Hematopoietic multipotent progenitor cell treated with erythropoietin and hydrocortisone succinate and interleukin-3 and kit ligand, for 4 days (in vitro differentiated cells): ENCODE measurements at regions not wholly inside any gene's neighbourhood (a gene's known extent, or its start where the extent isn't known, plus 50 kb on each side); places are given as distances from the start of the nearest gene placed in this dataset.

ENCODE experiments used
- DNase-seq: peaks from one replicate; pipeline ENCODE4 v3.0.0-alpha.2; 2015

DNA sequence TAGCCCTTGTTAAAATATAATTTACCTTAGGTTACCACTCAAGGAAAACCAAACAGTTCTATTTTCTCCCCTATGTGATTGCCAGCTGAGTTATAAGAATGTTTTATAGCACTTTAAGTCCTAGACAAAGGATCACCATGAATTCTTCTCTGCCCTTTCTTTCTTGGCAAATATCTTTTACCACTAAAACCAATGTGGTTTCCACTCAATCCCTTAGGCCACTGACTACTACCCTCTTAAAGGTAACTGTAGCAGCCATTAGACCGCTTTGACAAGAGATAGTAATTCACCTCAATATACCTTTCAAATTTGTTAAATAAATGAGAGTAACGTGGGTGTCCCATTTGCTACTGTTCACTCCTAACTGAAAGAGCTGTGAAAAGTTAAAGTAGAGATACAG lies 307.9 kb upstream of the PRMT6 start:
- DNase-seq, result no peak

DNA sequence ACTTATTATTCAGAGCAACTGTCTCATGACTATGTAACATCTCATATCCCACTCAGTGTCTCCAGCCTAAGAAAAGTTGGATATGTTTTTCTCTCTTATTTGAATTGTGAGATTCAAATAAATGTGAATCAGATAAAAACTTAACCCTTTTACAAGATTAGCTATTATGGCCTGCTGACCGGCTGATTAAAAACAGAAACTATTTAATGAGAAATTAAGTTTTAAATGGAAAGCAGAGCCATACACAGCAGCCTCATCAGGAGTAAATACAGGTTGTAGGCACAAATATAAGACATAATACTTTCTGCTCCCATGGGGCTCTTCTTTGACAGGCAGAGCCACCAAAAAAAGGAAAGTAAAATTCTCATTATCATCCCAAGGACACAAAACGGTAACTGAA lies 307.0 kb upstream of the PRMT6 start:
- DNase-seq, result no peak

DNA sequence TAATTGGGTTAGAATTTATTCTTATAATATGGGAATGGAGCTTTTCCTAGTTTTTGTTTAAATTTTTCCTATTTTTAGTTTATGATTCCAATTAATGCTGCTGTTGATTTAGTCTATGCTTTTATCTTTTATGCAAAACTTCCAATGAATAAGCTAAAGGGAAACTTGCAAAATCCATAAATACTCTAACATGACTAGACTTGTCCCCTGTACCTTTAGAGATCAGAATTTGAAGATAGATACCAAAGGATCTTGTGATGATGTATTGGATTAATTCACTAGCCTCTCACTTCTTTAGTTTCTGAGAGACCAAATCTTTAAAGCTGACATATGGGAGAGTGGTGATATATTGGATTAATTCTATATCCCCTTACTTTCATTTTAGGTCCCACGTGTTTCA lies 306.6 kb upstream of the PRMT6 start:
- DNase-seq, result no peak

DNA sequence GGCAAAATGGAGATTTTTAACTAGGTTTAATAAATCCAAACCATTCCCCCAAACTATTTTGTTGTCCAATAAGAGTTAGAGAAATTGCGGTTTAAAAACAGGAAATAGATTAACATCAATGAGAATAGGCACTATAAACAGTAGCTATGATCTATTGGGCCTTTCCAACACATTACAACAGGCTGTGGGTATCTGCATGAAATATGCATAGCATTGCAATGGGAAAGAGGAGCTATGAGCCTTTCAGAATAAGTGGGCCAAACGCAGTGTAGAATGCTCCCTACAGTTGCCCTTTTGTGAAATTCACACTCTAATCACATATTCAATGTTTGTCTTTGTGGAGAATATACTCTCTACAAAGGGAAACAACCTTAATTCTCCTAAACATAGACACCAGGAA lies 305.5 kb upstream of the PRMT6 start:
- DNase-seq, result no peak

DNA sequence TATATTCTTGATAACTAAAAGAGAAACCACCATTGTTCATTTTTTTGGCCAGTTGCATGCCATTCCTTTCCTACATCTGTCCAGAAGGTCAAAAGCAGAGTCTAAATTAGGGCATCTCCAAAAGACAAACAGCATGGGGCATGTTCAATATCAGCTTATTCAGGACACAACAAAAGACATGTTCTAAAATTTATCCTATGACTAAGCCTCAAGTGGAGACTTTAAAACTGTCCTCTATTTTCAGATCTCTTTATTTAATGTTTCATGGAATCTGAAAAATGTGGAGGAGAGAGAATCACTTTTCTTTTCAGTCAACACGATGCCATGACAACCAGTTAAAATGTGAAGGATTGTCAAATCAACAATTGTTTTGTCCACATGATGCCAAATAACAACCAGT lies 303.4 kb upstream of the PRMT6 start:
- no peak for DNase-seq

DNA sequence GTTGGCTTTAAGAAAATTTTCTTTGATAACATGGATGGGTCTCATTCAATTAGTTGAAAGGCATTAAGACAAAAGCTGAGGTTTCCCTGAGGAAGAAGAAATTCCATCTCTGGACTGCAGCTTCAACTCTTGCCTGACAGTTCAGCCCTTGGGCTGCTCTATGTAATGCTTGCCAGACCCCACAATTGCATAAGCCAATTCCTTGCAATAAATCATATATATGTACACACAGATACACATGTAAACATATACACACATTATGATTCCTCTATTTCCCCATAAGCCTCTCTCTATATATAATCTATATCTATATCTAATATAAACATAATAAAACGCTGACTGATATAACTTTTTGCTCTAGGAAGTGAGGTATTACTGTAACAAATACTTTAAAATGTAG lies 301.5 kb upstream of the PRMT6 start:
- no peak for DNase-seq

DNA sequence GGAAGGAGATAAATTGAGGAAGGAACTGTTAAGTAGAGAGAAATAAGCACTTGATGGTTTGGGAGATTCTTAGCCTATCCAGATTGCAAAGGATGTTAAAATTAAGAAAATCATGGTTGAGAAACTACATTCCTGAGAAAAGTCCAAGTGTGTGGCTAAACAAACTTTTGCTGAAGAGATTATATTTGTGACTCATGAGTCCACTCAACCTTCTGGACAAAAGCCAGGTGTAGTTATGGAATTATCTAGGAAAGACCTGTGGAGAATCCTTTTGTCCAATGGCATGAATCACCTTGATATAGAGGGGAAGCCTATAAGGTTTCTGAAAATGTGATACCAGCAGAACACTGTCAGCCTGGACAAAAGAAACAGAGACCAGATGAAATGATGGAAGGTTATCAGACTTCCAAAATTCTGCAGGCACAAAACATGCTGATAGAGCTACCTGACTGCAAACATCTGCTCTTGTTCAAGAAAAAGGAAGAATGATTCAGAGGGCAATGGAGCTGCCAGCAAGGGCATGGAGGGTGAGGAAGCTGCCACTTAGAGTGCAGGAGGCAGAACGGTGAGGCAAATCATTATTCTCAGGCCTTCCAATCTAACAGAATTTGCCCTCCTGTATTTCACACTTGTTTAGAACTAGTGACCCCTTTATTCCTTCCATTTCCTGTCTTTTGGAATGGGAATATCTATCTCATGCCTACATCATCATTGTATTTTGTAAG lies 300.6 kb upstream of the PRMT6 start:
- no peak for DNase-seq

DNA sequence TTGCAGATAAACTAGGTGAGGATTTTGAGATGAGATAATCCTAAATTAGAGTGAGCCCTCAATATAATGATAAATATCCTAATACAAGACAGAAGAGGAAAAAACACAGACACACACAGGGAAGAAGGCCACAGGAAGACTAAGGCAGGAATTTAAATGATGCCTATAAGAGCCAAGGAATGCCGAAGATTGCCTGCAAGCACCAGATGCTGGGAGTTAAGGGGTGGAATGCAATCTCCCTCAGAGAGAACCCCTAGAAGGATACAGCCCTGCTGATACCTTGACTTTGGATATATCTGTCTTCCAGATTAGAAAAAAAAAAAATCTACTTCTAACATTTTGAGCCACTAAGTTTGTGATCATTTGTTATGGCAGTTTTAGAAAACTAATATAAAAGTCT lies 299.7 kb upstream of the PRMT6 start:
- no peak for DNase-seq

DNA sequence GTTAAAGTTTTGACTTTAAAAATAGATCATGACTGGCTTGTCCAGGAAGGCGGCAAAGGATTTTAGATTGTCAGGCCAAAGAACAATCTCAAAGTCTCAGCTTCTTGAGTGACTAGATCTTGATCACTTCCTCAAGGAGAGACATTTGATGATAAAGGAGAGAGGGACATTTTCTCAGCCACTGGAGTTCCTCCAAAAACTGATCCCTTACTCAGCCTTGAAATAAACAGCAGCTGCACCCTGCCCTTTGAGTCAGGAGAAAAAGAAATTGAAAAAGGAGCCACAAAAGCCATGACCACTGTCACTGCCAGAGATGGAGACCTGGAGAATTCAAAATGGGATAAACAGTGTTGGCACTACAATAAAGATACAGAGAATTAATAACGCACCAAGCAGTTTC lies 288.4 kb upstream of the PRMT6 start:
- DNase-seq, result no peak

DNA sequence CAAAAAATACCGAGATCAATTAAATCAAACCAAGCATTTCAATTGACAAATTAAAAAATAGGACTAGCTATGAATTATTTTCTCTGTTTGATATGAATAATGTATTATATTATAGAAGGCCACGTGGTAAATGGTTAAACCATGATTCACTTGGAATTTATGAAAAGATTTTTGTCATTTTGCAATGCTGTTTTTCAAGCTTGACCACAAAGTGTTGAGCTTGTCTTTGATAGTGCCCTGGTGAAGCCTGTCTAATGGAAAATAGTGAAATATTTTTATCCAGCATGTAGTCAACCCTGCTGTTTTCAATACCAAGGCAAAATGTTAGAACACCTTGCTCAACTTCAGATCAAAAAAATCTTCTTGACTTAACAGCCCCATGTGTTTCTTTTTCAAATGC lies 288.0 kb upstream of the PRMT6 start:
- no peak for DNase-seq

DNA sequence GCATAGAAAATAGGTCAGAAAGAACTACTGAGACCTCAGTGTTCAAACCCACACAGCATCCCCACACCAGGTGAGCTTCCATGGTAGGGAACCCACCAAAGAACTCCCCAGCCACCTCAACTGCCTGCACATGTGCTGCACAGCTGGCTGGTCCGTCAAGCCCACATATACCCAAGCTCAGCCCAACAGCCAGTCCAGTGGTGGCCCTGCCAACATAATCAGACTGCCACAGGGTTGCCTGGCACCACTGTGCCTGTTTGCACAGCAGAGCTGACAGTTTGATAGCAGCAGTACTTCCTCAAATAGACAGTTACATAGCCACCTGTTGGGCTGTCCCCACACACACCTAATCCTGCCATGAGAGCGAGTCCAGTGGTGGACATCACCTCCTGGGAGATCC lies 283.3 kb upstream of the PRMT6 start:
- no peak for DNase-seq

DNA sequence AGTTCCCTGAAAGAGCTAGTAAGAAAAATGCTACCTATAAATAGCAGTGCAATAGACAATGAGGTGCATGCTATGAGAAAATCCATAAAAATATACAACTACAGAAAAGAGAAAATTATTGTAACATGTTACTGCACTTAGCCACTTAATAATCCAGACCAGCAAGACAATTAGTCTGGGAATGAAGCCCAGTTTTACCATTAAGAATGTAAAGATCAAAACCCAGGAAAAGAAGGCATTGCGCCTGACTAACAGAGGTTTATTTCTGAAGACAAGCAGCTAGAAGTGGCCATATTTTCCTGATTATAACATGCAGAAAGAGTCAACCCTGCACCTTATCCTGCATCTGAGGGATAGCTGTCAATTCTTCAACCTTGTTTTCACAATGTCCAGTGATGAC lies 276.4 kb upstream of the PRMT6 start:
- DNase-seq, result no peak

DNA sequence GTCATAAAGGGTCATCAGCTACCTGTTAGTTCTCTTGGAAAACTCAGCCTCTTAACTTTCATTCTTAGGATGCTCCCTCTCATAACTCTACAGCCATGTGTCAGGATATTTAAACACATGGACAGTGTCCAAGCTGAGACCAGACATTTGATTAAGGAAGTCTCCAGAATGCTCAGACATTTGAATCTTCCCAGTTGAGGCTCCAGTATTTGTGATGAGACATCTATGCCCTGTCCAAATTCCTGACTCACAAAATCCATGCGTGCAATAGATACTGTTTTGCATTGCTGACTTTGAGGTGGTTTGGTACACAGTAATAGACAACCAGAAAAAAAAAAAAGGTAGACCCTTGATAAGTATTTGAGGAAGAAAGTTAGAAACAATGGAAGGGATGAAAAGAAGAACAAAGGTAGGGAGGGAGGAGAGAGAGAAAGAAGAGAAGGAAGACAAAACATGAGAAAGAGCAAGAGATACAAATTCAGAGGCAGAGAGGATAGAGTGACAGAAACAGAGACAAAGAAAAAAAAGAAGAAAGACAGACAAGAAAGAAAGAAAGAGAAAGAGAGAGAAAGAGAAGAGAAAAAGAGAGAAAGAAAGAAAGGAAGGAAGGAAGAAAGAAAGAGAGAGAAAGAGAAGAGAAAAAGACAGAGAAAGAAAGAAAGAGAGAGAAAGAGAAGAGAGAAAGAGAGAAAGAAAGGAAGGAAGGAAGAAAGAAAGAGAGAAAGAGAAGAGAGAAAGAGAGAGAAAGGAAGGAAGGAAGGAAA lies 275.5 kb upstream of the PRMT6 start:
- no peak for DNase-seq

DNA sequence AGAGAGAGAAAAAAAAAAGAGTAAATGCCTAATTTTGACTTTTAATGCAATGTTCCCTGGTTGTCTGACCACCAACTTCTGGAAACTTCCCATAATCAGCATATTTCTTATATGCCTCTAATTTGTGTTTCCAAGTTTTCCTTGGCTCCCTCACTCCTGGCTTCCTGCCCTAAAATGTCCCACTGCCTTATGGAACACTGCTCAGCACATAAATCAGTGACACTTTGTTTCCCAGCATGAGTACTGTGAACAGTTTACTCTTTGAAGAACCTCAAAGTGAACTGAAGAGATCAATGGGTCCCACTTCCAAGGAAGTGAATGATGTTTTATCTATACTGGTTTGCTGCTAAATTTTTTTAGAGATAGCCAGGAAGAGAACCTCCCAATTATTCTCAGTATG lies 271.3 kb upstream of the PRMT6 start:
- no peak for DNase-seq

DNA sequence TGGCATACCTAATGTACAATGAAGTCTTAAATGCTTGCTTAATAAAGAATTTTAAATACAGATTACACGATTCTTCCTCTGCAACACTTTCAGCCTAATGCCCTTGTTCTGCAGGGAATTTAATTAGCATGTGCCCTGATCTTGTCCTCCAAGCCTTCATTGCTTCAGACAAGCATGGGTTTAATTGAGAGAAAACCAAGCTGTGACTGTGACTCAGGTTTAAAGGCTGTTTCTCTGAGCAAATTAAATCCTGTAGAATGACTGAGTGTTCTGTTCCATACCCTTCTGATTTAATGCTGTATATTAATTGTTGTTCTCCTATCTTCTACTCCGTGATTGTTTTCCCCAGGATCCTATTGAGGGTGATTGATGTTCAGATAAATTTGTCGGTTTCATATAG lies 269.0 kb upstream of the PRMT6 start:
- no peak for DNase-seq

DNA sequence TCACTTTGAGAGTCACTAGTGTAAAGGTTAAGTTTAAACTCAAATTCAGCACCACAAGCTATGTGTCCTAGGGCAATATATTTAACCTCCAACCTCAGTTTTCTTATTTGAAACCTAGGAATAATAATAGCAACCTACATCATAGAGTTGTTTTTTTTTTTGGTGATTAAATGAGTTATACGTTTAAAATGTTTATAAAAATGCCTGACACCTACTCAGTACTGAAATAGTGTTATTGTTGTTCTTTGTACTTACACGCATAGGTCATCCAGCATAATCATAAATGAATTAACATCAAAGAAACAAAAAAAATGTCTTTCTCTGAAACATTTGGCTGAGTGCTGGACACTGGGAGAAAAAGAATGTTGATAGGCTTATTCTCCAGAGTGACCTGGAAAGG lies 266.8 kb upstream of the PRMT6 start:
- DNase-seq, result no peak

DNA sequence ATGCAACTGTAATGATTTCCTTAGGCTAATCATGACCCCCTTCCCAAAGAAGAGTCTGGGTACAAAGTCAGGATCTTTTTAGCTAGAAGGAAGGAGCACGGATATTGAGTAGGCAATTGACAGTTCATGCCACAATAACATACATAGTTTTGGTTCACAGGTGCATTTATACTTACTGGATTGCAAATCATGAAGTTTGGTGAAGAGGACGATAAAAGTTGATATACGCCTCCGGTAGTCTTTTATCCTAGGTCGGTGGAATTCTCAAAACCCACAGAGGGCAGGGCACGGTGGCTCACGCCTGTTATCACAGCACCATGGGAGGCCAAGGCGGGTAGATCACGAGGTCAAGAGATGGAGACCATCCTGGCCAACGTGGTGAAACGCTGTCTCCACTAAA lies 265.4 kb upstream of the PRMT6 start:
- DNase-seq, result no peak

DNA sequence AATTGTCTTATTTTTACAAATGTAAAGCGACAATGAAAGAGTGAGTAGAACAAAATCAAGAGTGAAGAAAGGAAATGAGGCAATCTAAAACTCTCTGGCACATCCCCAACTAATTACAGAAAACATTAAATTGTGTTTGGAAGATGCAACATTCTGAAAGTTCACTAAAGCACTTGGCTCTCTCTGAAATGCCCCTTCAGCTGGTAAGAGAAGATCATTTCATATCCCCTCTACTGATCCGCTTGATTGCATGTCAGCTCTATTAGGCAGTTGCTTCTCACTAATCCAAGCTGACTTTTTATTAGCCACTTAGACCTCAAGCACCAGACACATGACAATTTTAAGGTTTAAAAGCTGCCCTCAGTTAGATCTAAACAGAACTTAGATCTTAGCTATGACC lies 262.8 kb upstream of the PRMT6 start:
- DNase-seq, result no peak

DNA sequence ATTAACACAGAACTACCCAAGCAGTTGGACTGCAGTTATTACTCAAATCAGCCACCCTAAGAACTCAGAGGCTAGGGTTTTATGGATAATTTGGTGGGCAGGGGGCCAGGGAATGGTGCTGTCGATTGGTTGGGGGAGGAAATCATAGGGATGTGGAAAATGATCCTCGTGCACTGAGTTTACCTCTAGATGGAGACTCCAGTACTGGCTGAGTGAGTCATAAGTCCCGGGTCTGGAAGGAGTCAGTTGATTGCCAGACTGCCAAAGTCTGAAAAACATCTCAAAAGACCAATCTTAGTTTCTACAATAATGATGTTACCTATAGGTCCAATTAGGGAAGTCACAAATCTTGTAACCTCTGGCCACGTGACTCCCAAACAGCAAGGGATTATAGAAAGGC lies 257.5 kb upstream of the PRMT6 start:
- no peak for DNase-seq

DNA sequence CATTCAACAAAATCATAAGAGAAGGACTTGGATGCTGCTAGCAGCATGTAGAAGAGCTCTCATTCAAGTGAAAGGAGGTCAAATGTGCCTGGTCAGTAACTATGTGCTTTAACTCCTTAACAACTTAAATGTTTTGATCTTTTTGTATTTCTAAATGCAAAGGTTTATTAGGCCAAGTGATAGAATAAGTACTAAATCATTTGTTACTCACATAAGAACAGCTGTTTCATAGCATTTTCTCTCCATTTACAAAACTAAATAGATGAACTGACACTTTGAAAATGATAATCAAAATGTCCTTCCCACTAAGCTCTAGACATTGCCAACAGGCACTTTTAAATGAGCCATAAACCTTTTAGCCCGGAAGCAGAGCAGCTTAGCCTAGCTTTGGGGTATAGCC lies 254.3 kb upstream of the PRMT6 start:
- no peak for DNase-seq

DNA sequence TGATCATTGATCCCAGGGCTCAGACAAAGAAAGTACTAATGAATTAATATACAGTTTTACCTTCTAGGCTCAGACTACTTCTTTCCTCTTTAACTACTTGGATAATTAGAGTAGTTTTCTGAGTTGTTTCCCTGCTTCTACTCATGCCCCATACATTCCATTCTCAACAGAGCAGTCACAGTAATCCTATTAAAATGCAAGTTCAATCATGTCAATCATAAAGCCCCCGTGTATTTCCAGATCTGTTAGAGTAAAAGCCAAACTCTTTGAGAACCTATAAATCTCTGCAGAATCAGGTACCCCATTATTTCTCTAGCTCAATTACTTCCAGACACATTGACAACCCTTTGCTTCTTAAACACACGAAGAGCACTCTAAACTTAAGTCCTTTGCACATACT lies 242.1 kb upstream of the PRMT6 start:
- DNase-seq, result no peak

DNA sequence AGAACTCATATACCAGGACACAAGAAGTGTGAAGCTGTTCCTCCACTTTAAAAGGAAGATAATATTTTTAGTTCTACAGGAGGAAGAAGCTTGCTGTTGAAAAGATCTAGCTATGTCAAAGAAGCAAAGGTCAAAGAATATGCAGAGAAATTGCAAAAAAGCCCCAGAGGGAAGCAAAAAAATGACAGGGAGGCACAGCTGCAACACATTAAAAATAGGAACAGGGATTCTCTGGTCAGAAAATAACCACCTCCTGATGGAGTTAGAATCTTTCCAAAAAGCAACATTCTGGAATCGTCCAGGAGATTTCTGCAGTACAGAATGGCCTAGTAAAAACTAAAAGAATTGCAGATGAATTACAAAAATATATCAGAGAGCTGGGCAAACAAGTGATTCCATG lies 238.9 kb upstream of the PRMT6 start:
- DNase-seq, result no peak

DNA sequence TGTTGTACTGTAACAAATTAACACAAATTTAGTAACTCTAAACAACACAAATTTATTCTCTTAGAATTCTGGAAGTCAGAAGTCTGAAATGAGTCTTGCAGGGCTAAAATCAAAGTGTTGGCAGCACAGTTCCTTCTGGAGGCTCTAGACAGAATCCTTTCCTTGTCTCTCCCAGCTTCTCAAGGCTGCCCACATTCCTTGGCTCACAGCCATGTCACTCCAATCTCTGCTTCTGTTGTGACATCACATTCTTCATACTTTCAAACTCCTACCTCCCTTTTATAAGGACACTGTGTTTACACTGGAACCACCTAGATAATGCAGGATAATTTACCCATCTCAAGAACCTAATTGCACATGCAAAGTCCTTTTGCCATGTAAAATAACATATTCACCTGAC lies 225.0 kb upstream of the PRMT6 start:
- no peak for DNase-seq

DNA sequence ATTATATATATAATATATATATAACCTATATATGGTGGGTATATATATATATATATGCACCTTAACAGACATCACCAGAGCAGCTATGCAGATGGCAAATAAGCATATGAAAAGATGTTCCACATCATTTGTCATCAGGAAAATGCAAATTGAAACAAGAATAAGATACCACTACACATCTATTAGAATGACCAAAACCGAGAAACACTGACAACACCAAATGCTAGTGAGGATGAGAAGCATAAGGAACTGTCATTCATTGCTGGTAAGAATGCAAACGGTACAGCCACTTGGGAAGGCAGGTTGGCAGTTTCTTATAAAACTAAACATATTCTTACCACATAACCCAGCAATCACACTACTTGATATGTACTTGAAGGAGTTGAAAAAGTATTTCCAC lies 219.8 kb upstream of the PRMT6 start:
- DNase-seq, result no peak

DNA sequence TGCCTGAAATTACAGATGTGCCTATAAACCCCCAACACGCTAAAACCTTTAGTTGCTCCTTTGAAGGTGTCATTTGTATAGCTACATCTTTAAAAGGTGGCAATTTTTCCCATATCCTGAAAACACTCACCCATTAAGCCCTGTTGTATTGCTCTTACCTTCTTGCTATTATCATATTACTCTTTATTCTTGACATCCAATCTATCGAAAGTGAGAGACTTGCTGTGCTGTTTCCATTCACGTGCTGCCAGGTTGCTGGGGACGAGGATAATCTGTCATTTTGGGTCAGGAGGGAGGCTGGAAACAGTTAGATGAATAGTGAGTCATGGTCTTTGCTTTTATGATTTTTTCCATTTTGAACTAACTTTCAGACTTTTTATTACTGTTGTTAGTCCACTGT lies 213.0 kb upstream of the PRMT6 start:
- no peak for DNase-seq
